ENCODE measurements at regions not wholly inside any gene's neighbourhood (a gene's known extent, or its start where the extent isn't known, plus 50 kb on each side); places are given as distances from the start of the nearest gene placed in this dataset.
A peak's percentile ranks its signal among the peaks of the same experiment; 100 is the strongest.

DNA sequence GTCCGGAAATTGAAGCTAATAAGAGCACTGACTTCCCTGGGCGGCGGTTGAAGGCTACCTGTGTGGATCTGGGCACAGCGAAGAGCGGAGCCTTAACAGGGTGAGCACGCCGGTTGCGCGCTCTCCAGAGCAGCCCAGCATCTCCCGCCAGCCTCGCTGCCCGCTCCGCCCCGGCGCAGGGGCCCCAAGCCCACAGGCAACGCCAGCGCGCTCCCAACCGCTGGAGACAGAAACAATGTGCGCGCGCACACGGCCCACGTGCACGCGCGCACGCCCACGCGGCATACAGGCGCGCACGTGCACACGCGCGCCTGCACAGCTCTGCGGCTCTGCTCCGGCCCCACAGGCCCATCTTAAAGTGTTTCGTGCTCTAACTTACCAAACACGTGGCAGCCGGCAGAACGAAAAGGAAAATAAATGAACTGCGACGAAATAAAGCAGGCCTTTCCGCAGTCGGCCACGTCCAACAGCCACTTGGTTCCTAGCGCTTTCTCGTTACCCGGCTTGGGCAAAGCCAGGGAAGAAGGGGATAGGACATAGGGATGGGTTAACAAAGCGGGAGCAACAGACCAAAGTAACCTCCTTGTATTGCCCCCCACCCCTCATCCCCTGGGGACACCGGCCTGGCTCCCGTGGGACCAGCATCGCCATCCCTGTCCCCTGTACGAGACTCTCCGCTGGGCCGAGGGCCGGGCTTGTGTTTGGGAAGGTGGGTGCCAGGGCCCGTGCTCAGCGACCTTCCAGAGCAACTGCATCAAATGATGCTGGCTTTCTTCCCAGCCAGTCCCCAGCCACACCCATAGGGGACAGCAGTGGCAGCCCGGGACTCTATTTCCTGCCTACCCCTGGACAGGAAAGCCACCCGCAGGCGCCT is 203.7 kb downstream of the ABHD5 start:
- Histone ChIP-seq H3K27me3 (ENCODE audit: insufficient read depth, low read length) (no peaks in the 10 kb centered on the region), H3K79me2 (ENCODE audit: control insufficient read depth, insufficient read depth, low read length, unreplicated experiment) (no peaks in the 10 kb centered on the region), H3K4me3 (ENCODE audit: low read depth, low read length) (peak overlapping the region; percentile 76), H2AFZ (ENCODE audit: low read length, unreplicated experiment) (peak overlapping the region; percentile 87), H3K36me3 (ENCODE audit: insufficient read depth, low read length) (no peaks in the 10 kb centered on the region), H3K4me1 (ENCODE audit: control insufficient read depth, insufficient read depth, low read length, unreplicated experiment) (peaks cover 6% of the 10 kb centered on the region), H3K27ac (ENCODE audit: low read depth, low read length) (peak overlapping the region; percentile 55)

DNA sequence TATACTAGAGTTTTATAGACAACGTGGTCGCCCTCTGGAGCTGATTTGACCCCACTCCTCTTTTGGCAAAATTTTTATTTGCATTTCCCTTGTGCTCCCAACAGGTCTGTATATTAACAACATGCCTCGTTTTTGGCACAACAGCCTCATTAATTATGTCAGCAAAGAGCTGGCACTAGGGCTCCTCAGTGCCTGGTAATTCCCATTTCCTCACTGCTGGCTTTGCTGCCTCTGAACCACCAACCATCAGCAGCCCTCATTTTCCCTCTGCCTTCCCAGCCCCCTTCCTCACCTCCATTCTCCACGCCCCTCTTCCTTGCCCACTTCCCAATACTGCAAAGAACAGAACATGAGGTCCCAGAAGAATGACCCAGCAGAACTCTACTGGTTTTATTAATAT is 204.8 kb downstream of the ABHD5 start:
- Histone ChIP-seq H3K27ac (ENCODE audit: low read depth, low read length) (no peak overlapping the region), H3K4me3 (ENCODE audit: low read depth, low read length) (no peak overlapping the region), H3K4me1 (ENCODE audit: control insufficient read depth, insufficient read depth, low read length, unreplicated experiment) (peaks cover 6% of the 10 kb centered on the region), H3K79me2 (ENCODE audit: control insufficient read depth, insufficient read depth, low read length, unreplicated experiment) (no peaks in the 10 kb centered on the region), H3K27me3 (ENCODE audit: insufficient read depth, low read length) (no peaks in the 10 kb centered on the region), H2AFZ (ENCODE audit: low read length, unreplicated experiment) (no peak overlapping the region), H3K36me3 (ENCODE audit: insufficient read depth, low read length) (no peaks in the 10 kb centered on the region)

DNA sequence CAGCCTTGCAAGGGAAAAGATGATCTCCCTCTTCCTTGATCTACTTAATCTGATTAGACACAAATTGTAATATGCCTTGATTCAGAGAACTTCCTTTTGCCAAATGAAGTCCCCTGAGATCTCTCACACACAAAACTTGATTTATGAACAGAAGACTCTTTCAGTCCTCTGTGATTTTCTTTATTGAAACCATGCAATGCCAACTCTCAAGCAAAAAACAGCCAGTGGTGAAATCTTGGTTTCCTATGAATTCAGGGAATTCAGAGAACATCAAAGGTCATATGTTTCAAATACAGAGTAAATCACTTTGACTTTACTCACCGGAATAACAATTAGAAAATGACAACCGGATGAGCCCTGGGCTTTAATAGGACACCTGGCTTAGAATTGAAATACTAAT is 211.7 kb downstream of the ABHD5 start:
- Histone ChIP-seq H3K27me3 (ENCODE audit: insufficient read depth, low read length) (no peaks in the 10 kb centered on the region), H2AFZ (ENCODE audit: low read length, unreplicated experiment) (no peak overlapping the region), H3K36me3 (ENCODE audit: insufficient read depth, low read length) (no peaks in the 10 kb centered on the region), H3K4me1 (ENCODE audit: control insufficient read depth, insufficient read depth, low read length, unreplicated experiment) (no peaks in the 10 kb centered on the region), H3K4me3 (ENCODE audit: low read depth, low read length) (no peak overlapping the region), H3K27ac (ENCODE audit: low read depth, low read length) (no peak overlapping the region), H3K79me2 (ENCODE audit: control insufficient read depth, insufficient read depth, low read length, unreplicated experiment) (no peaks in the 10 kb centered on the region)

DNA sequence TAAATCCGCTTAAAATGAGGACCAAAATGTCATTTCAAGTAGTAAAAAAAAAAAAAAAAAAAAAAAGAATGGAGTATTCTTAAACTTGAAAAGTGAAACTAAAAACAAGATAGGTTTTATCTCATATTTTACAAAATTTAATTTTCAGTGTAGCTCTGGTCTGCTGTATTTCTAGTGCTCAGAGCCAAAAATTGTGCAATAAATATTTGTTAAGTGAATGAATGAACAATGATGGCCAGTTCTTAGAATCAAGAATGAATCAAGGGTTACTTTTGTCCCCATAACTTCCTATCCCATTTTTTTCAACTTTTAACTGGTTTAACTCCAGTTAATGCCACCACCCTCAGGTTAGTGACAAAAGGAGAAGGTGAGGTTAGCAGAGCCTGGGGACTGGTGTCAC is 214.4 kb downstream of the ABHD5 start:
- Histone ChIP-seq H3K36me3 (ENCODE audit: insufficient read depth, low read length) (no peaks in the 10 kb centered on the region), H3K27me3 (ENCODE audit: insufficient read depth, low read length) (no peaks in the 10 kb centered on the region), H3K4me1 (ENCODE audit: control insufficient read depth, insufficient read depth, low read length, unreplicated experiment) (no peaks in the 10 kb centered on the region), H3K4me3 (ENCODE audit: low read depth, low read length) (0 out of 2 replicates have a peak overlapping the region, but pooled peaks have one; percentile 31), H3K27ac (ENCODE audit: low read depth, low read length) (no peak overlapping the region), H2AFZ (ENCODE audit: low read length, unreplicated experiment) (no peak overlapping the region), H3K79me2 (ENCODE audit: control insufficient read depth, insufficient read depth, low read length, unreplicated experiment) (no peaks in the 10 kb centered on the region)

DNA sequence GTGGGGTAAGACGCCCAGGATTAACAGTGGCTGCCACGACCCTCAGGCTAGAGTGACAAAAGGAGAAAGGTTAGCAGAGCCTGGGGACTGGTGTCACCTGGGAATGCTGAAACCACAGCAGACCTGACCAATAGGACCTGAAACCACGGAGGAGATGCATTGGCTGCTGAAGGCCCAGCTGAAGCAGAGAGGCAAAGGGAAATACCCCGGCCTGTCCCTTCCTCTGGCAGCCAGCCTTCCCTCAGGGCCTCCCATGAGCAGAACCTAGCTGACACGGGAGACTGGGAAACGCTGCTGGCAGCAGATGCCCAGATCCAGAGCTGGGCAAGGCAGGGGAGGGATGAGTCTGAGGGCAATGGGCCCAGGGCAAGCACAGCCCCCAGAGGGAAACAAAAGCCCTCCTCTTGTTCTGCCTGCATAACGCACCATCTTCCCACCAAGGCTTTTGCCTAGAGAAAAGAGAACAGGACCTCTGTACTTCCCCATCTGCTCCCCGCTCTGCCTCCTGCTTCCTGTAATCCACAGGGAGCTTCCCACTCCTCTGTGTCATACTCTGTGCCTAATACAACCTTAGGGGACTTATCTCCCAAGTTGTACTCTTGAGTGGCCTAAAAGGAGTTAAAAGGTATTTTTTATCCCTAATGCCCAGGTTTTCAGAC is 216.2 kb downstream of the ABHD5 start:
- H3K27me3 ChIP-seq (ENCODE audit: insufficient read depth, low read length), result no peaks in the 10 kb centered on the region
- H3K79me2 ChIP-seq (ENCODE audit: control insufficient read depth, insufficient read depth, low read length, unreplicated experiment), result no peaks in the 10 kb centered on the region
- H3K27ac ChIP-seq (ENCODE audit: low read depth, low read length), result no peak overlapping the region
- no peaks in the 10 kb centered on the region for H3K36me3 ChIP-seq (ENCODE audit: insufficient read depth, low read length)
- no peaks in the 10 kb centered on the region for H3K4me1 ChIP-seq (ENCODE audit: control insufficient read depth, insufficient read depth, low read length, unreplicated experiment)
- no peak overlapping the region for H3K4me3 ChIP-seq (ENCODE audit: low read depth, low read length)
- no peak overlapping the region for H2AFZ ChIP-seq (ENCODE audit: low read length, unreplicated experiment)

DNA sequence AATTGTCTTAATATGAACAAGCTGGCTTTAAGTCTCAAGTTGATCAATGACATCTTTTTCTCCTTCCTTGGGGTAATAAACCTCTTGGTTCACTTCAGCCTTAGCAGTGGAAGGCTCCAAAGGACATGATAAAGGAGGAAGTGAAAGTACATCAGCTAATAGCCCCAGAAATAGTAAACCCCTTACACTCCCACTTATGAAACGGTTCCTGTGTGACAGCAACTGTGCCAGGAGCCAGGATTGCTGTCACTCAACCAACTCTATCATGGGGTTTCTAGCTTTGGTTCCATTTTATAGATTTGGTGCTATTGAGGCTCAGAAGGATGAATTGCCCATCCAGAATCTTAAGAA is 216.7 kb downstream of the ABHD5 start:
- no peak overlapping the region for H3K4me3 ChIP-seq (ENCODE audit: low read depth, low read length)
- no peaks in the 10 kb centered on the region for H3K27me3 ChIP-seq (ENCODE audit: insufficient read depth, low read length)
- H2AFZ ChIP-seq (ENCODE audit: low read length, unreplicated experiment), result no peak overlapping the region
- no peaks in the 10 kb centered on the region for H3K79me2 ChIP-seq (ENCODE audit: control insufficient read depth, insufficient read depth, low read length, unreplicated experiment)
- H3K4me1 ChIP-seq (ENCODE audit: control insufficient read depth, insufficient read depth, low read length, unreplicated experiment), result no peaks in the 10 kb centered on the region
- no peak overlapping the region for H3K27ac ChIP-seq (ENCODE audit: low read depth, low read length)
- H3K36me3 ChIP-seq (ENCODE audit: insufficient read depth, low read length), result no peaks in the 10 kb centered on the region

DNA sequence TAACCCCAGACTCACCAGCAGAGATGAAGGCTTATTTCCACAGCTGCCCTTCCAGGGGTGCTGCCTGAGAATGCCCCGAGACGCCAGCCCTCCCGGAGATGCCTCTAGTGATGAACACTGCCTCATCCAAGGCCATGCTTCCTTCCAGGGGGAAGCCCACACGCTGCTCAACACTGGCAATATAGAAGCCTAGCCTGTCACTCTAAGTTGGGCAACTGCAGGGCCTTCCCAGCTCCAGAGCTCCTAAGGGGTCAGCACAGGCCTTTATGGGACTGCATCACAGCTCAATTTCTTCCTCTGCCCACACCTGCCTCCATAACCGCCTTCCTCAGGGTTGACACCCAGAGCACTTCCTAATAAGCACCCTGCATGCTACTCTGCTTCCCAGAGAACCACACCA is 217.7 kb downstream of the ABHD5 start:
- Histone ChIP-seq H3K4me3 (ENCODE audit: low read depth, low read length) (no peak overlapping the region), H2AFZ (ENCODE audit: low read length, unreplicated experiment) (no peak overlapping the region), H3K79me2 (ENCODE audit: control insufficient read depth, insufficient read depth, low read length, unreplicated experiment) (no peaks in the 10 kb centered on the region), H3K36me3 (ENCODE audit: insufficient read depth, low read length) (no peaks in the 10 kb centered on the region), H3K27ac (ENCODE audit: low read depth, low read length) (no peak overlapping the region), H3K4me1 (ENCODE audit: control insufficient read depth, insufficient read depth, low read length, unreplicated experiment) (no peaks in the 10 kb centered on the region), H3K27me3 (ENCODE audit: insufficient read depth, low read length) (no peaks in the 10 kb centered on the region)

DNA sequence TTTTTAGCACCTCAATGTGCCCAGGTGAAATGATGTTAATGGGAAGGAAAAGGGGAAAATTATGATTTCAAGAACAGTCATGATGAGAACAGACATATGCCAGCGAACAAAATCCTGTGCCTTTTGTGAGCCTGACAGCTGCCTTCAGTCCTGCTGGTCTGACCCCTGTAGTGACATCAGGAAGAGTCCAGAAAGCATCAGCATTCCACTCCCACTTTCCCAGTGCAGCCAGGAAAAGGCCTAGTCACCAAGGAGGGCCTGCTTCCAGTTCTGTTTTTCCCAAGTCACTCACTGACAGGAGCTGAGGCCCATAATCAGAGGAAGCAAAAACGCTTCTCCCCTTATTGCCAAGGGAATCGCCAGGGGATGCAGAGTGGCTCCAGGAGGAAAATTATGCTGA is 218.4 kb downstream of the ABHD5 start:
- Histone ChIP-seq H3K4me3 (ENCODE audit: low read depth, low read length) (no peak overlapping the region), H3K4me1 (ENCODE audit: control insufficient read depth, insufficient read depth, low read length, unreplicated experiment) (no peaks in the 10 kb centered on the region), H3K36me3 (ENCODE audit: insufficient read depth, low read length) (no peaks in the 10 kb centered on the region), H3K27me3 (ENCODE audit: insufficient read depth, low read length) (no peaks in the 10 kb centered on the region), H2AFZ (ENCODE audit: low read length, unreplicated experiment) (no peak overlapping the region), H3K27ac (ENCODE audit: low read depth, low read length) (no peak overlapping the region), H3K79me2 (ENCODE audit: control insufficient read depth, insufficient read depth, low read length, unreplicated experiment) (no peaks in the 10 kb centered on the region)

DNA sequence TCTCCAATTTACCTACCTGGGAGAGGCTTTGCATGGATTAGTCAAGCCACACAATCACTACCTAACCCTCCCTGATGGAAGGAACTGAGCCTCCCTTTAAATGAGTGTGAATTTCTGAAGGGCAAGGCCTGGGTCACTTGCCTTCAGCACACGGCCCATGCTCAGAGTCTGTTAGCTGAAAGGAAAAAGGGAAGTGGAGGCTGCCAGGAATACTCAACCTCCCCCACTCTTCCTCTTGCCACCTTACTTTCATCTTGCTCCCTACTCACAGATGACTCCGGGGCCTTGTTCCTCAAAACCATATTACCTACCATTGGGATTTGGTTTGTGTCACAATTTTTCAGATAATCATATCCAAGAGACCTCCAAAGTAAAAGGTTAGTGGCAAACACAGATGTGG is 220.0 kb downstream of the ABHD5 start:
- Histone ChIP-seq H2AFZ (ENCODE audit: low read length, unreplicated experiment) (no peak overlapping the region), H3K4me1 (ENCODE audit: control insufficient read depth, insufficient read depth, low read length, unreplicated experiment) (no peaks in the 10 kb centered on the region), H3K4me3 (ENCODE audit: low read depth, low read length) (no peak overlapping the region), H3K79me2 (ENCODE audit: control insufficient read depth, insufficient read depth, low read length, unreplicated experiment) (no peaks in the 10 kb centered on the region), H3K27ac (ENCODE audit: low read depth, low read length) (no peak overlapping the region), H3K36me3 (ENCODE audit: insufficient read depth, low read length) (no peaks in the 10 kb centered on the region), H3K27me3 (ENCODE audit: insufficient read depth, low read length) (no peaks in the 10 kb centered on the region)

DNA sequence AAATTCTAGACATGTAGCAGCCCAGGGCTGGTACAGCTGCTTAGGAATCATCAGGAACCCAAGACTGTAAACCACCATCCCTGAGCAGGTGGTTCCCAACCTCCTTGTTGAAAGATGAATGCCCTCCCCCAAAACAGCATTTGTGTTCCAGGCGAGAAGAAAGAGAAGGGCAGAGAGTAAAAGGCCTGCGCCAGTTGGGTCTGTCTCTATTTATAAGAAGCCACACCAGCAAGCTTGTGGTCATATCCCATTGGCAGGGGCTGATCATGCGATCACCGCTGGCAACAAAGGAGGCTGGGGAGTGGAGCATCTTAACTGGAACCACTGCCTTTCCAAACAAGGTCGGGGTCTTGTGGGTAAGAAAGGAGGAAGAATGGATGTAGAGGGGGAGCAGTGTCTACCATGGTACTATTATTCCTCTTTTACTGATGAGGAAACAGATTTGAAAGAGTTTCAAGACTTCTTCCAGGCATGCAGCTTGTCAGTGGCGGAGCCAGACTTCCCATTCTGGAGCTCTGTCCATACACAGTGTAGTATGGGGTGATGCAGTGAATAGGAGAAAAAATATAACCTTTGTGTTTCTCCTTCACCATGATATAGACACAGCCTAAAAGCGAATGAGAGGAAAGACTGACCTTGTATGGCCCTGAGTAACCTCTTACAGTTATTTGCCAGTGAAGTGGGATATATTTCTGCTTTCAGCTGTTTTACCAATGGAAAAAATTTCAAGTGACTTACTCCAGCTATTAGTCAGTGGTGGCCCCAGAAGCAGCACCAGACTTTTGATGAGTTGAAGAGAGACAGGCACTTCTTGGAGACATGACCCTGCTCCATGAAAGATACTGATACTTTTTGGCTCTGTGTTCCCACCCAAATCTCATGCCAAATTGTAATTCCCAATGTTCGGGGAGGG is 222.6 kb downstream of the ABHD5 start:
- no peak overlapping the region for H3K4me3 ChIP-seq (ENCODE audit: low read depth, low read length)
- H3K4me1 ChIP-seq (ENCODE audit: control insufficient read depth, insufficient read depth, low read length, unreplicated experiment), result no peaks in the 10 kb centered on the region
- H3K27me3 ChIP-seq (ENCODE audit: insufficient read depth, low read length), result no peaks in the 10 kb centered on the region
- H2AFZ ChIP-seq (ENCODE audit: low read length, unreplicated experiment), result no peak overlapping the region
- no peak overlapping the region for H3K27ac ChIP-seq (ENCODE audit: low read depth, low read length)
- H3K79me2 ChIP-seq (ENCODE audit: control insufficient read depth, insufficient read depth, low read length, unreplicated experiment), result no peaks in the 10 kb centered on the region
- H3K36me3 ChIP-seq (ENCODE audit: insufficient read depth, low read length), result no peaks in the 10 kb centered on the region

Data from ACC112 (cell line).